NCI-H1048 (cell line): ENCODE measurements at regions not wholly inside any gene's neighbourhood (a gene's known extent, or its start where the extent isn't known, plus 50 kb on each side); places are given as distances from the start of the nearest gene placed in this dataset.

Experiments
- DNase-seq: peaks from one replicate; lab custom pipeline; 2025; lab: John Stamatoyannopoulos, UW

DNA sequence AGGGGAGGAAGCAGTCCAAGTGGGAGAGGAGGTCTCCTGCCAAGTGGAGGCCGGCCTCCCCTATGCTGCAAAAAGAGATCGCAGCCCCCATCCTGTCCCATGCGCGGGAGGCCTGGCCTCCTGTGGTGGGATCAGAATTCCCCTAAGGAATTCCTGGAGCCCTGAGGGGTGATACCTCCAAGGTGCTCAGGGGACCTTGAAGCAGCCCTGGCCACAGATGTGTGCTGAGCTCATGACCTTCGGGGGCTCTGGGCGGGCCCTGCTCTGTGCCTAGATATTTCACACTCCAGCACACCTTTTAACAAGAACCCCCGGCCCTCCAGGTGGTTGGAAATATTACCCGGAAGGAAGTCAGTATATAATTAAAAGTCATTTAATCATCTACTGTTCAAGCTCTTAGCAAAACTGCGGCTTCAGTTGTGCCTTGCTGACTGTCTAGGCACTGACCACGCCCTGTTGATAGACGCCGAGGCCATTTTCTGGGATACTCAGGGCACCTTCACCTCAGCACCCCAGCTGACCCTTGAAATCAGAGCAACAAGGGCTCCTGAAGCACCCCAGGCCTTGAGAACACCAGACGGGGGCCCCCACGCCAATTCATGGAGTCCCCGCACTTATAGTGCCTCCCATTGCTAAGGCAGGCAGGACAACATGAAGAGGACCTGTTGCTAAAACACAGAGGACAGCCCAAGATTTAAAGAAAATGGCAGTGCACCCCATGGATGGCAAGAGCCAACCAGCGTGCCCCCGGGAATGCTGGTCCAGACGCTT lies 119.1 kb downstream of the NDUFA10 start:
- no peak for DNase-seq

DNA sequence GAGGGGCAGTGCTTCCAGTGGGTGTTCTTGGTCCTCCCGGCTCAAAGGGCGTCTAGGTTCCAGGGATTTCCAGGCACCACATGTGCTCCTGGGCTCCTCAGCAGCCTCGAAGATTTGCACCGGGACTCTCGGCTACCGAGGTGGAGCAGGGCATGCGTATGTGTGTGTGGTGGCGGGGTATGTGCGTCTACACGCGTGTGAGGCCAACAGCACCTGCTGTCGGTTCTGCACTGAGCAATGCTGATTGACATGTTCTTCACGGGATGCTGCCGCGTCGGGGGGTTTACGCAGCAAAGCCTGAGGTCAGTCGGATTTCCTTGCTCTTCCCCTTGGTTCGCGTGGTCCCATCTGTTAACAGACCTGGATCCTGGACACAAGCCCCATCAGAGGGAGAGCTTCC lies 119.8 kb downstream of the NDUFA10 start:
- no peak for DNase-seq

DNA sequence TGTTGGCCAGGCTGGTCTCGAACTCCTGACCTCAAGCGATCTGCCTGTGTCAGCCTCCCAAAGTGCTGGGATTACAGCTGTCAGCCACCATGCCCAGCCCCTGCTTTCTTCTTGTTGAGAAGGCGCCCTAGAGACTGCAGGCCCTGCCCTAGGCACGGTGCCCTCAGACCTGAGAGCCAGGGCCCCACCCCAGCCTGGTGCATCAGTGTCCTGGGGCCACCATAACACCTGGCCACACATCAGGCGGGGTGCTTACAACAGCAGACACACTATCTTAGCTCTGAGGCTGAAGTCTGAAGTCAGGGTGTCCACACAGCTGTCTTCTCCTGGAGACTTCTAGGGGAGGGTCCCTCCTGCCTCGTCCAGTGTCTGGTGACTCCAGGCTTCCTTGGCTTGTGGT lies 120.6 kb downstream of the NDUFA10 start:
- DNase-seq, result no peak

DNA sequence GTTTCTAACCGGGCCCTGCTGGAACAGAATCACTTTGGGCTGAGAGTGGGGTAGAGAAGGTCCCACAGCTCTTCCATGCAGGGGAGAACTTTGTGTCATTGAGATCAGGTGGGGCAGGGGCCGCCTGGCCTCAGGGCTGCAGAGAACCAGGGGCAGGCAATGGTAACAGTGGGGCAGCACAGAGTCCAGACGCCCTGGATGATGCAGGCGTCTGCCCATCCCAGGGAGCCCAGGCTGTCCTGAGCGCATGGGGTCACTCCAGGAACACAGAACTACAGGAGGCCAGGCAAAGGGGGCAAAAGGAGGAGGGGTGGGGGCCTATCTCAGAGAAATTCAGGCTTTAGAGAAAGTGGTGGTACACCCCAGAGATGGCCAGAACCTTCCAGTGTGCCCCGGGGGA lies 121.3 kb downstream of the NDUFA10 start:
- no peak for DNase-seq

DNA sequence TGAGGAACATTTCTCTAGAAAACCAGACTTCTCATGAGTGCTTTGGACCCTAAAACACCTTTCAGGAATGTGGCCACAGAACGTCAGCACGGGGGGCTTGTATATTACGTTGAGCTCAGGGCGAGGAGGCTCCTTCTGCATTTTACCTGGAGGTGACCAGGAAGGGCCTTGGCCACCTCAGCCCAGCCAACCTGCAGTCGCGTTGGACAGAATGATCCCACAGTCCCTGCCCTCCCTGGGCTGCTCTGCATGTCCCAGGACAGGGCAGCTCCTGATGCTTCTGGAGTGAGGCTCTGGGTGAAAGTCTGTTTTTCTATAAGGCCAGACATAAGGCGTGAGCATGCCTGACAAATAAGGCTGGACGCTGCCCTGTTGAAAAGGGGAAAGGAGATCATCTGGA lies 121.9 kb downstream of the NDUFA10 start:
- DNase-seq, result no peak

DNA sequence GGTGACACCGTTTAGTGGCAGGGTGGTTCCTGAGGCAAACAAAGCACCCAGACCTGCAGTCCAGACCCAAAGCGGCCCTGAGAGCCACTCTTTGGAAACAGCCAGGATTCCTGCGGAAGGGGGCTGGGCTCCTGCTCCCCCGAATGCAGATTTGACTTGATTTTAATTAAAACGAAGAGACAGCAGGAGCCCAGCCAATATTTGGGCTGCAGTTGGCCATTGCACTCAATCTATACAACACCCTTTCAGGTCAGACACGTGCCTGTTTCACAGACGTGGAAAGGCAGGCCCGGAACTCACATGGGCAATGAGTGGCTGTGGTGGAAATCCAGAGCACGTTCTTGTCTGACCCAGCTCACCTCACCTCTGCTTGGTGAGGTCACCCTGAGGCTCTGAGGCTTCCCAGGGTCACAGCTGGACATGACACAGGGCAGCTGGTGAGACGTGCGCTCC lies 122.4 kb downstream of the NDUFA10 start:
- no peak for DNase-seq

DNA sequence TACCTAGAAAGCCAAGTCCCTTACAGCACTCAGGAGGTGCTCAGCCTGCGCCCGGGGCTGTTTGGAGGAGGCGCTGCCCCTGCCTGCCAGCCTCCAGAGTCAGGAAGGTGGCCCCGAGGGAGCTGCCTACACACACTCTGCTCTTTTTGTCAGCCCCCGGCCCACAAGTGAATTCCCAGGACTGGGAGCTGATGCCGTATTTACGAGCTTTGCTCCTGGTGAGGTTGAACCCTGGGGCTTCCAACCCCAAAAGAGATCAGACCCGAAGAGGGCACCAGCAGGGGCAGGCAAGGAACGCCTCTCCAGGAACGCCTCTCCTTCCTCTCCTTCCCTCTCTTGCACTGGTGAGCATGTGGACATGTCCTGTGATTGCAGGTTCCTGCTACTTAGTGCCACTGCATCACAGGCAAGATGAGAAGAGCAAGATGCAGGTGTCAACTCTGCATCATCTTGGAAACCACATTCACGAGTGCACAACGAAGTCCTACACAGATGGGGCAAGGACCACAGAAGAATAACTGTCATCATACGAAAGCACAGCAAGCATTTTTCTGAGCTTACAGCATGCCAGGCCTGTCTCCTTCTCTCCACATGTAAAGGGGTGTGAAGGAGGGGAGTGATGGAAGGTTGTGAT lies 126.7 kb downstream of the NDUFA10 start:
- DNase-seq, result no peak

DNA sequence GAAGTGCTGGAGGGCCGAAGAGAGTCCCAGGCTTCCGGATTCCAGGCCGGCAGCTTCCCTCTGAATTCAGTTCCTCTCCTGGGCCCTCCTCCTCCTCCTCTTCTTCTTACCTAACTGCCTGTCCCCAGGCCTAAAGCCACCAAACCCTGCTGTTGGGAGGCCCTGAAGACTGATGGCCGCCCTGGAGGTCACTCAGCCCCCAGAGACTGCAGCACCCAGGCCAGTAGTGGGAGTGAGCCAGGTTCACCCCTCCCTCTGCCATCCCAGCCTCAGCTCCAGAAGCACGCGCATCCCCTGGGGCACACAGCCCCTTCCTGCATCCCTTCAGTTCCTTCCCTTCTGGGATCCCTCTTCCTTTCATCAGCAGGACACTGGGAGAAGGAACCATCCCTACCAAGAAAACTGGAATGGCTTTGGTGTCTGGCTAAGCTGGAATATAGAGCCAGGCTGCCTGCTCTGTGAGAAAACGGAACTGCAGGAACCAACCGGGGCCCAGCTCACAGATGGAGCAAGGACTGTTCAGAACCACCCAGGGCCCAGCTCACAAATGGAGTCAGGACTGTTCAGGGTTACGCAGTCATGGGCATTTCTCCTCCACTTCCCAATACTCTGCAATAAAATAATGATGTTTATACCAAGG lies 127.4 kb downstream of the NDUFA10 start:
- DNase-seq, result no peak

DNA sequence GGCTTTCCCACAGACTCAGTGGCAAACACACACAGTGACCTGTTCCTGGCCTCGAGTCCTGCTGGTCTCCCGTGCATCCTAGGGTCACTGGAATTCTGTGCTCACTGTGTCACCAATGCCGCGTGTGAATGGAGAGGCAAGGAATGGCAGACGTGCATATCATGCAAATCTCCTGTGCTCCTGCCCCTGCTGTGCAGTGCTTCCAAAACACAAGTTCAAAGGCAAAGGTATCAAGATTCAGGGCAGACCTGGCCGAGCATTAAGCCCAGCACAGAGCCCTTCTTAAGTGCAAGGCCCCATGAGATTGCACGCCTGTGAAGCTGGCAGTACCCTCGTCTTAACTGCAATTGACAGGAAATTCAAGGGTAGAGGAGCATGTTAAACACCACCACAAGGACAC lies 129.1 kb downstream of the NDUFA10 start:
- DNase-seq, result no peak

DNA sequence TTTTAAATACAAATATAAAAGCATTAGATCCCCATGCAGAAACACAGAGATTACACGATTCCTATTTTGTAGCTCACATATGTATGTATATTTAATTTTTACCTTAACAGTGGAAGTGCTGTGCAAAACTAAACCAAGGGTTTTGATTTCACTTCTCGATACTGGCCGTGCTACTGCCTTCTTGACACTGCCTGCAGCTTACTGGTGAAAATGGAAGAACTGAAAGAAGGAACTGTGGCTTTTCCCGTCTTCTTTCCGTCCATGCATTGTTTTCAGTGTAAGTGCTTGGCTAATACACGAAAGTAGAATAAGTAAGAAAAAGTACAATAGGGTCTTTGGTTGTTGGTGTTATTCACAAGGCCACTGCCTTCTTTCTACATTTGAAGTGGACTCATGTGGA lies 129.5 kb downstream of the NDUFA10 start:
- DNase-seq, result no peak

DNA sequence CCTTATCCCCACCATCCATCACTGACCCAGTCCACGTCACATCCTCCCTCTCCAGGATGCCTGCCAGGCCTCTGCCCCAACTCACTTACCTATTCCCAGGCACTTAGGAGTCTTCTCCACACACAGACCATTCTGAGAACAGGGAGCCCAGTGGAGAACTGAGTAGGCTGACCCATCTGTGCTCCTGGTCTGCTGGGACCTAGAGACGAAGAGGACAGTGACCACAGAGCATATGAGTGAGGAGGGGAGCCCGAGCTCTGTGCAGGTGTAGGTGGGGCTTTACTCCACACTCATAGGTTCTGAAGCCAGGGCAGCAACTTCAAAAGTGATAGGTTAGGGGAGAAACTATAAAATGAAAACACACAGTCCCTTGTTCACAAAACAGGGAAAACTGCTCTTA lies 130.0 kb downstream of the NDUFA10 start:
- DNase-seq, result no peak

DNA sequence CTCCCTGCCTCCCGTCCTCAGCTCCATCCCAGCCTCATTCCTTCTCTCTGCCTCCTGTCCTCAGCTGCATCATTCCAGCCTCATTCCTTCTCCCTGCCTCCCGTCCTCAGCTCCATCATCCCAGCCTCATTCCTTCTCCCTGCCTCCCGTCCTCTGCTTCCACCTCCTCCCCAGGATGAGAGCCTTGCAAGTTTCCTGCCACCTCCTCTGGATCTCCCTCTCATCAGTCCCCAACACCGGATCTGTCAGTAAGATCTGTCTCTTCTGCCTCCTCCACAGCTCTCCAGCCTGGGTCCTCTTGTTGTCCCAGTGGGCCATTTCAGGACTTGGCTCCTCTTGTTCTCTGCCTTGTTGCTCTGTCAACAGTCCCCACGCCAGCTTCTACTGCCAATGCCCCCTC lies 130.9 kb downstream of the NDUFA10 start:
- DNase-seq, result no peak

DNA sequence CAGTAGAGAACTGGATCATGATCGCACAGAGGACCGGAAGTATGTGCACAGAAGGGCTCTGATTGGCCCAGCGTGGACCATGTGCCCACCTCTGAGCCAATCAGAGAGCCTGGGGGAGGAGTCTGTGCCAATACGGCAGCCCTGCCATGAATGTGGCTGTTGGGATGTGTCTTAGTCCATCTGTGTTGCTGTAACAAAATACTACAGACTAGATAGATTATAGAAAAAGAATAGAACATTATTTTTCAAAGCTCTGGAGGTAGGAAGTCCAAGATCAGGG lies 132.0 kb downstream of the NDUFA10 start:
- no peak for DNase-seq

DNA sequence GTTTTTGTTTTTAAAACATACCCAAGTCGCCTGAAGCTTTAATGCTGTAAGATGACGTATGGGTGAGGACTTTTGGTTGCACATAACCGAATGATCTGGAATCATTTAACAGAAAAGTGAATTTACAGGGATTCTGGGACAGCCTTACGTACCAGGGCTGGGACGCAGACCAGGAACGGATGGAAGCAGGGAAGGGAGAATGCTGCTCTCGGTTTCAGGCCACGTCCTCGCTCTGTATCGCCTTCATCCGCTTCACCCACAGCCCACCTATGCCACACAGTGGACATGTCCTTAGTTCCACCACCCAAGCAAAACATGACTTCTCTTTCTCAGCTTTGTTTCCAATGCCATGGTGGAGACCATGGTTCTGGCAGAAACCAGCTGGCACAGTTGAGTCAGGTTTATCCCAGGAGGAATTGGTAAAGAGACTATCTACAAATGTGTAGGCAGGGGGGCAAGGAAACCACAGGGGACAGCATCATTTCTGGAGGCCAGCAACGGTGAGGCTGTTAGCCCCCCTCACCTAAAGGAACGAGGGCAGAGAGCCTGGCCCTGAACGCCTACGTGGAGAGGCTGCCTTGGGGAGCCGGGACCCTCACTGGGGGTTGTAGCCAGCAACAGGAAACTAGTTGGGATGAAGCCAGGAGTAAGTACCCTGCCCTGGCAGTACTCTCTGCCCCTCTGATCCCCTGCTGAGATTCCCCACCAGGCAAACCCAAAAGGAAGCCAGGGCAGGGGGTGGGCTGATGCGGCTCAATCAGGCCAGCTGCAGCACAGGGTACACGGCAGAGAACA lies 132.5 kb downstream of the NDUFA10 start:
- DNase-seq, result no peak

DNA sequence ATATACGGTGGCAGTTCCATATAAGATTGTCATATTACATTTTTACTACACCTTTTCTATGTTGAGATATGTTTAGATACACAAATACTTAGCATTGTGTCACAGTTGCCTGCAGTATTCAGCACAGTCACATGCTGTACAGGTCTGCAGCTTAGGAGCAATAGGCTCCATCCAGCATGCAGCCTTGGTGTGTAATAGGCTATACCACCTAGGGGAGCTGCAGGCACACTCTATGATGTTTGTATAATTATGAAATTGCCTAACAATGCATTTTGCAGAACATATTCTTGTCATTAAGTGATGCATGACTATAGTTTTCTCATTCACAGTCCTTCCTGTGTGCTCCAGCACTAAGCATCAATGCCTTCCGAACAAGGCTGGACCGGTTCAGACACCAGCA lies 133.4 kb downstream of the NDUFA10 start:
- no peak for DNase-seq

DNA sequence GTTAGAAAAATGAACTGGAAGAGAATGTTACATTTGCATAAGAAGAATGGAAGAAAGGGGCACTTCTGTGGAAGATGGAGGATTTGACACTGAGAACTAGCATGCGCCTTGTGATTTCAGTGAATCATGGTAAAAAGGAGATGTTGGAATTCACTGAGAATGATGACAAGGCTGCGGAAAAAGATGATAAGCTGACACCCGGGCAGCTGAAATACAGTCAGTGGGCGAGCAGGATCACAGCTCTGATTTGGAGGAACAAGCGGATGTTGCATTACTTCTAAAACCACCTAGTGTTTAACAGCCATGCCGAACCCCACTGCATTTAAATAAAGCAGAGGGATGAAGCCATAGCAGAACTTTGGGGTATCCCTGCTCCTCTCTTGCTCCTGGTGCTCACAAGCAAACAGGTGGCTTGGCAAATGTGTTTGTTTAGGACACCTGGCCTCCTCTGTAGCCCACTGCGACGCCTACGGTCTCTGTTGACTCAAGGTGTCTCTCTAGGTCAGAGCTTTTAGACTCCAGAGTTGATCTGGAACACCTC lies 134.9 kb downstream of the NDUFA10 start:
- no peak for DNase-seq

DNA sequence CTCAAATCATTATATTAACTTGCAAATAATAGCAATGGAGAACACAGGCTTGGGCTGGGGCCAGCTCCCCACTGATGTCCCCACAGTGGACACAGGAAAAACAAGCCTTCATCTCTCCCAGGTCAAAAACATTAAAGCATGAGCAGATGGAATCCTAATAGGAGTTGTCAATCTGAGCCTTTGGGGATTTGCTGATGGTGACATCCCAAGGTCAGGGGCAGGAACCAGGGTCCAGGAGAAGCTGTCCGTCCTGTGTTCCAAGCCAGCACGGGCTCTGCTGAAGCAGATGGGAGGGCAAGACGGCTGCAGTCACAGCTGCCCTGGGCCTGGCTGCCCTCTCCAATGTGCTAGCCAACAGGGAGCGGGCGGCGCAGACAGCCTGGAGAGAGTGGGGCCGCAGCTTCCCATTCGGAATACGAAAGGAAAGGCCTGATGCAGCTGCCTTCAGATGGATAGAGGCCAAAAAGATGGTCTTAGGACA lies 135.5 kb downstream of the NDUFA10 start:
- no peak for DNase-seq

DNA sequence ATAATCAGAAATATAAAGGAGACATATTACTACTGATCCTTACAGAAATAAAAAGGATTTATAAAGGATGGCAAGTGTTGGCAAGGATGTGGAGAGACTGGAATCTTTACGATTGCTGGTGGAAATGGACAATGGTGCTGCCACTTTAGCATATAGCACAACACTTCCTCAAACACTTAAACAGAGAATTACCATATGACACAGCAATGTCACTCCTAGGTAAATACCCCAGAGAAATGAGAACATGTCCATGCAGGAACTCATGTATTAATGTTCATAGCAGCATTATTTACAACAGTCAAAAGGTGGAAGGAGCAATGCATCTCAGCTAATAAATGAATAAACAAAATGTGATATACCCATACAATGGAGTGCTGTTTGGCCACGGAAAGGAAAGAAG lies 137.5 kb downstream of the NDUFA10 start:
- no peak for DNase-seq

DNA sequence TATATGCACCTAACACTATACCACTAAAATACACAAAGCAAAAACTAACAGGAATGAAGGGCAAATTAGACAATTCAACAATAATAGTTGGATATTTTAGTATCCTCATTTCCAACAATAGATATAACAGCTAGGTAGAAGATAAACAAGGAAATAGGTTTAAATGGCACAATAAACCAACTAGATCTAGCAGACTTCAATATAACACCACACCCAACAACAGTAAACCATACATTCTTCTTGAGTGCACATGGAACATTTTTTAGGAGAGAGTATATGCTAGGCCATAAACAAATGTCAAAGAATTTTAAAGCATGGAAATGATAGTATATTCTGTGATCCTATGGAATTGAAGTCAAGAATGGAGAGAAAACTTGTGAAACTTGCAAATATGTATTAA lies 138.4 kb downstream of the NDUFA10 start:
- DNase-seq, result no peak

DNA sequence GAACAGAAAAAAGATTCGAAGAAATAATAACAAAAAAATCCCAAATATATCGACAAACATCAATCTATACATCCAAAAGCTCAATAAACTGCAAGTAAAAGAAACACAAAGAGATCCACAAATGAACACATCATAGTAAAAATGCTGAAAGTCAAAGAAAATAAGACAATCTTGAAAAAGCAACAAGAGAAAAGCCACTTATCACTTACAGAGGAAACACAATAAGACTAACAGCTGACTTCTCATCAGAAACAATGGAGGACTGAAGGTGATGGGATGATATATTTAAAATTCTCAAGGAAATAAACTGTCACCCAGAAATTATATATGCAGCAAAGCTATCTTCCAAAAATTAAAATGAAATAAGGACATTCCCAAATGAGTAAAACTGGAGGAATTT lies 140.3 kb downstream of the NDUFA10 start:
- DNase-seq, result no peak

DNA sequence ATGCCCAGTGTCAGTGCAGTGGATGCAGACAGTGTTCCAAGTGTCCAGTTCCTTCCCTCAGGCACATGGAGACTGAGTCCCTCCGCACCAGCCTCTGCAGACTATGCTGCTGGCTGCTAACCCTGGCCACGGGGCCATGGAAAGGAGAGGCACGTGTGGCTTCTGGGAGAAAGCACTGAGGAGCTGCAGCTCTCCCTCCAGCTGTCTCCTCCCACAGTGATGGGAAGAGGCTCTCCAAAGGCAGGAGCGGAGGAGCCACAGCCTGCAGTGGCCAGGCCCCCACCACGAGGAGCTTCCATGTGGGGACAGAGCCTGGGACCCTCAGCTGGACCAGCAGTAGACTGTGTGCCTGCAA lies 141.1 kb downstream of the NDUFA10 start:
- DNase-seq, result no peak

DNA sequence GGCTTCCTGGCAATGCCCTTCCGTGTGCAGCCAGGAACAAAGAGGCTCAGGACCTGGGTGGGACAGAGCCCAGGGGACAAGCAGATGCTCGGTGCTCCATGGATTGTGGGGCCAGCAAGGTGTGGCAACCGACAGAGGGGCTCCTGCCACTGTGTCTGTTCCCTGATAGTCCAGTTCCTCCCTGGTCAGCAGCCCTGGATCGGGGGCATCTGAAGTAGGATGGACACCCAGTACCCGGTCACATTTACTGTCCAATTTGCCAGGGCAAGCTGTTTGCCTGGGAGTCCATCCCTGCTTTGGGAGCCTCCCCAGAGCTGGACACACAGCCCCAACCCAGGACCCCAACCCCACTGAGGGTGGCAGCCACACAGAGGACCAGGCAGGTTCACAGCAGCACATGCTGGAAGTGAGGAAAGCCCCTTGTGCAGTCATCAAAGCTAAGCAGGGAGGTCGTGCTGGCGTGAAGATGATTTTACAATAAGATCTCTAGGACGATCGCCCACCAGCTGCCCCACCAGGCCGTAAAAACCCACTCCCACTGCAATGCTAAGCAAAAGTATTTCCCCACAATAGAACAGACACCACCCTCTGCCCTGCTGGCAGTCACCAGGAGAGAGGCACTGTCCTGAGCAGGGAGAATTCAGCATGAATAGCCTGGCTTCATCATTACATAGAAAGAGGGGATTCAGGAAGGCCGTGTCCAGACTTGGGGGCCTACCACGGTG lies 141.7 kb downstream of the NDUFA10 start:
- DNase-seq, result no peak
